ENCODE measurements at regions not wholly inside any gene's neighbourhood (a gene's known extent, or its start where the extent isn't known, plus 50 kb on each side); places are given as distances from the start of the nearest gene placed in this dataset.

DNA sequence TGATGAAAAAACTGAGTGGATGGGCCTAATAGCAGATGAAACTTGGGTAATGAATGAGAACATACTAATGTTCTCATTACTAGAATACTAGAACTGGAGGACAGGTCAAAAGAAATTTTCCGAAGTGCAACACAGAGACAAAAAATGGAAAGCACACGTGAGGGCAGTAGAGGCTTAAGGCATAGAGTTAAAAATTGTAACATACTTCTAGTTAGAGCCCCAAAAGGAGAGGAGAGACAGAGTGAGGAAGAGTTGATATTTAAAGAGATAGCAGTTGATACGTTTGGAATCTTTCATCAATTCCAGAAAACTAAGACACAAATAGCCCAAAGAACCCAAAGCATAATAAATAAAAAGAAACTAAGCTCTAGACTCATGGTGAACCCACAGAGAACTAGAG is 327.9 kb downstream of the SQOR start:
- TF ChIP-seq CTCF (IDR thresholded peaks at IDR 0.05; ENCODE audit: low read depth, low read length): no peak
- TF ChIP-seq POLR2A (IDR thresholded peaks at IDR 0.05; ENCODE audit: extremely low read depth, insufficient read length): no peak
- no peak for TF ChIP-seq MYC (IDR thresholded peaks at IDR 0.05; ENCODE audit: low read depth, low read length)
- TF ChIP-seq, protein P1, sequence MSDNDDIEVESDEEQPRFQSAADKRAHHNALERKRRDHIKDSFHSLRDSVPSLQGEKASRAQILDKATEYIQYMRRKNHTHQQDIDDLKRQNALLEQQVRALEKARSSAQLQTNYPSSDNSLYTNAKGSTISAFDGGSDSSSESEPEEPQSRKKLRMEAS (IDR thresholded peaks at IDR 0.05; ENCODE audit: low read depth, low read length): no peak
- no peak for DNase-seq (ENCODE audit: low read depth)

GRCh38 chr15:45970542-45970941 is 335.7 kb downstream of the SQOR start:
- DNase-seq (ENCODE audit: low read depth): no peak
- no peak for TF ChIP-seq CTCF (IDR thresholded peaks at IDR 0.05; ENCODE audit: low read depth, low read length)
- TF ChIP-seq MYC (IDR thresholded peaks at IDR 0.05; ENCODE audit: low read depth, low read length): no peak
- no peak overlapping the region for H3K4me3 ChIP-seq (ENCODE audit: low read depth, low read length)

More for the DNA sequence above, 327.9 kb downstream of the SQOR start:
- H3K4me3 ChIP-seq (ENCODE audit: low read depth, low read length): no peak overlapping the region

- no peak for DNase-seq (ENCODE audit: low read depth)
- no peak for TF ChIP-seq POLR2A (IDR thresholded peaks at IDR 0.05; ENCODE audit: extremely low read depth, insufficient read length)
- TF ChIP-seq, protein P1 (IDR thresholded peaks at IDR 0.05; ENCODE audit: low read depth, low read length): no peak
- TF ChIP-seq CTCF (IDR thresholded peaks at IDR 0.05; ENCODE audit: low read depth, low read length): no peak
- no peak for TF ChIP-seq MYC (IDR thresholded peaks at IDR 0.05; ENCODE audit: low read depth, low read length)
Observed at GRCh38 chr15:45980366-45980765, 345.5 kb downstream of the SQOR start.

DNA sequence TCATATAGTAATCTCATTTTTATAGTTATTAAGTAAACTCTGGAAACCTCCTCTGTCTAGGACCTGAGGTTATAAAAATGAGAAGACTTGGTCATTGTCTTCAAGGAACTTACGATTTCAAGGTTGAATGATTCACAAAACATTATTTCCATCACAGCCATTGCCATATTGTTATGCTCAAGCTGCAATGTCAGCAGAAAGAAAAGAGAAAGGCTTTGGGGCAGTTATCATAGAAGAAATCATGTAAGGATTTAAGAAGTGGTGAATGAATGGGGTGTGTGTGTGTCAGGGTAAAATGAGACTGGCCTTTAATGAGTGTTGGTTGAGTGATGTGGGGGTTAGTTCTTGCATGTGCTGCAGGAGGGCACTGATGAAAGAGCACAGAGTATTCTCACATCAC is 346.8 kb downstream of the SQOR start:
- DNase-seq (ENCODE audit: low read depth): no peak
- TF ChIP-seq CTCF (IDR thresholded peaks at IDR 0.05; ENCODE audit: low read depth, low read length) (no peak), MYC (IDR thresholded peaks at IDR 0.05; ENCODE audit: low read depth, low read length) (no peak), POLR2A (IDR thresholded peaks at IDR 0.05; ENCODE audit: extremely low read depth, insufficient read length) (no peak)
- TF ChIP-seq, protein P1 (IDR thresholded peaks at IDR 0.05; ENCODE audit: low read depth, low read length): no peak
- no peak overlapping the region for H3K4me3 ChIP-seq (ENCODE audit: low read depth, low read length)

More at GRCh38 chr15:45980366-45980765, 345.5 kb downstream of the SQOR start:
- H3K4me3 ChIP-seq (ENCODE audit: low read depth, low read length): no peak overlapping the region

- TF ChIP-seq POLR2A (IDR thresholded peaks at IDR 0.05; ENCODE audit: extremely low read depth, insufficient read length) (no peak), MYC (IDR thresholded peaks at IDR 0.05; ENCODE audit: low read depth, low read length) (no peak), CTCF (IDR thresholded peaks at IDR 0.05; ENCODE audit: low read depth, low read length) (no peak)
- TF ChIP-seq, protein P1 (IDR thresholded peaks at IDR 0.05; ENCODE audit: low read depth, low read length): no peak
- DNase-seq (ENCODE audit: low read depth): no peak
- H3K4me3 ChIP-seq (ENCODE audit: low read depth, low read length): no peak overlapping the region
Observed at GRCh38 chr15:45991863-45992262, 357.0 kb downstream of the SQOR start.

DNA sequence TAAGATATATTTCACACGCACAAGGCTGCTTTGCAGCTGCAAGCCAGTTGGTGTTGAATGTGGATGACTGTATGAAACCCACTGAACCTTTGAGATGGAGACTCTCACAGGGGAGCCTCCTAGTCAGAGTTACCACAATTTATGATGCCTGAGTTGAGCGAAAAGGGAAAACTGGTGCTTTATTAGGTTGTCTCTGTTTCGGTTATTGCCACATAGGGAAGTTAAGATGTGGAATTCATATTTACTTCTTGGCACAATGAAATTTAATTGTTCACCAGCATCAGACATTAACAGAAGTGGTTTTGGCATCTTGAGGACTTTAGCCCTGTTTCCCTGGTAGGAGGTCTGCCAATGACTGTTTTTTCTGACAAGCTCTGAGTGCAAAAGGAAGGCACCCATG is 358.2 kb downstream of the SQOR start:
- DNase-seq (ENCODE audit: low read depth): no peak
- no peak overlapping the region for H3K4me3 ChIP-seq (ENCODE audit: low read depth, low read length)
- TF ChIP-seq MYC (IDR thresholded peaks at IDR 0.05; ENCODE audit: low read depth, low read length): no peak
- no peak for TF ChIP-seq CTCF (IDR thresholded peaks at IDR 0.05; ENCODE audit: low read depth, low read length)
- no peak for TF ChIP-seq POLR2A (IDR thresholded peaks at IDR 0.05; ENCODE audit: extremely low read depth, insufficient read length)
- TF ChIP-seq, protein P1 (IDR thresholded peaks at IDR 0.05; ENCODE audit: low read depth, low read length): no peak
